H1 (cell line): ENCODE measurements at regions not wholly inside any gene's neighbourhood (a gene's known extent, or its start where the extent isn't known, plus 50 kb on each side); places are given as distances from the start of the nearest gene placed in this dataset.

Experiments
- EZH2 ChIP-seq: fragments of 200-600 bp; sonication (generic); IDR thresholded peaks from 2 replicates; pipeline ENCODE4 v1.7.1; 2012; ENCODE audit warnings: low read depth, mild to moderate bottlenecking, moderate library complexity, low read length, inconsistent platforms; ENCODE audit not compliant: severe bottlenecking
- JUN ChIP-seq: IDR thresholded peaks from 2 replicates; pipeline ENCODE4 v1.6.1; 2011; ENCODE audit warnings: low read depth, mild to moderate bottlenecking, improper control_type of control experiment, low read length
- SAP30 ChIP-seq: fragments of 300-600 bp; sonication (generic); IDR thresholded peaks from 2 replicates; pipeline ENCODE4 v1.7.1; 2012; ENCODE audit warnings: low read length, moderate library complexity, mild to moderate bottlenecking, inconsistent platforms; ENCODE audit not compliant: insufficient read depth, insufficient replicate concordance
- TF ChIP-seq, protein P1 (sequence below), 3 experiments: IDR thresholded peaks; 1 replicate in 2 of 3; 2 replicates in 1 of 3; pipeline versions ENCODE4 v1.5.1 to v1.6.1; 2011; ENCODE audit warnings: low read length in 3 of 3, mild to moderate bottlenecking in 3 of 3, inconsistent platforms in 2 of 3, low read depth in 1 of 3, moderate library complexity in 1 of 3; ENCODE audit not compliant: insufficient read depth in 1 of 3; ENCODE audit errors: control extremely low read depth in 1 of 3

DNA sequence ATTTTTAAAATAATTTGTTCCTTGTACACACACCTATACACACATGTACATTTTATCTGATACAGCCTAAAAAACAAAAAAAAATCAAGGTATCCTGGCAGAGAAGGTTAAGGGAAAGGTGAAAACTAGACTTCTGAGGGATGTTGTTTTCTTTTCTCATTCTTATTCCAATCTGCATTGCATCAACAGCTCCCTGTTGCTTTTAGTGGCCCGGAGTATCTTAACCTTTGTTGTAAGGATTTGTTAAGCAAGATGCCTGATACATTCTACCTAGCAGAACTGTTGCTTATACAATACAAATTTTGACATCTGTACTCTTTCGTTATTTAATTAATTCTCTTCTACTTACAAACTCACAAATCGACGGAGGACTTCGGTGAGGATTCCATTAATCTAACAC, 167.4 kb downstream of the GNAI1 start:
- TF ChIP-seq SAP30 (no peak), JUN (no peak), EZH2 (no peak)
- TF ChIP-seq, protein P1, sequence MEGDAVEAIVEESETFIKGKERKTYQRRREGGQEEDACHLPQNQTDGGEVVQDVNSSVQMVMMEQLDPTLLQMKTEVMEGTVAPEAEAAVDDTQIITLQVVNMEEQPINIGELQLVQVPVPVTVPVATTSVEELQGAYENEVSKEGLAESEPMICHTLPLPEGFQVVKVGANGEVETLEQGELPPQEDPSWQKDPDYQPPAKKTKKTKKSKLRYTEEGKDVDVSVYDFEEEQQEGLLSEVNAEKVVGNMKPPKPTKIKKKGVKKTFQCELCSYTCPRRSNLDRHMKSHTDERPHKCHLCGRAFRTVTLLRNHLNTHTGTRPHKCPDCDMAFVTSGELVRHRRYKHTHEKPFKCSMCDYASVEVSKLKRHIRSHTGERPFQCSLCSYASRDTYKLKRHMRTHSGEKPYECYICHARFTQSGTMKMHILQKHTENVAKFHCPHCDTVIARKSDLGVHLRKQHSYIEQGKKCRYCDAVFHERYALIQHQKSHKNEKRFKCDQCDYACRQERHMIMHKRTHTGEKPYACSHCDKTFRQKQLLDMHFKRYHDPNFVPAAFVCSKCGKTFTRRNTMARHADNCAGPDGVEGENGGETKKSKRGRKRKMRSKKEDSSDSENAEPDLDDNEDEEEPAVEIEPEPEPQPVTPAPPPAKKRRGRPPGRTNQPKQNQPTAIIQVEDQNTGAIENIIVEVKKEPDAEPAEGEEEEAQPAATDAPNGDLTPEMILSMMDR (IDR thresholded peaks at IDR 0.05; ENCODE audit: control extremely low read depth in 1 of 3, insufficient read depth in 1 of 3, low read depth in 1 of 3, low read length in 3 of 3), result no peak
